Tibial artery (tissue), 4 donors: ENCODE measurements at regions not wholly inside any gene's neighbourhood (a gene's known extent, or its start where the extent isn't known, plus 50 kb on each side); places are given as distances from the start of the nearest gene placed in this dataset.

Experiments used
- DNase-seq, 2 donors: peaks; one replicate each; pipeline ENCODE4 v3.0.0-alpha.2; 2019
- H3K27ac ChIP-seq, 2 donors: fragments of 200-600 bp; sonication (generic) in 1 of 2; 1 replicate in 1 of 2; 2 replicates in 1 of 2; pipeline ENCODE4 v1.5.1; 2018 to 2019; ENCODE audit warnings: mild to moderate bottlenecking in 1 of 2
- H3K27me3 ChIP-seq, 2 donors: fragments of 200-600 bp; sonication (generic) in 1 of 2; one replicate each; pipeline versions ENCODE4 v1.5.1 to v1.6.0; 2016 to 2019
- H3K36me3 ChIP-seq, 3 donors: fragments of 200-600 bp; sonication (generic) in 2 of 3; one replicate each; pipeline ENCODE4 v1.5.1; 2016 to 2019; ENCODE audit warnings: mild to moderate bottlenecking in 2 of 3
- H3K4me1 ChIP-seq, 4 donors: fragments of 200-600 bp; sonication (generic) in 2 of 4; 1 replicate in 3 of 4; 2 replicates in 1 of 4; pipeline ENCODE4 v1.5.1; 2016 to 2019
- H3K4me3 ChIP-seq, 2 donors: fragments of 200-600 bp; sonication (generic) in 1 of 2; 1 replicate in 1 of 2; 2 replicates in 1 of 2; pipeline ENCODE4 v1.5.1; 2018 to 2019; ENCODE audit warnings: mild to moderate bottlenecking in 2 of 2
- H3K9me3 ChIP-seq, 3 donors: fragments of 200-600 bp; sonication (generic) in 1 of 3; one replicate each; pipeline ENCODE4 v1.5.1; 2016 to 2019
- CTCF ChIP-seq, 2 experiments: fragments of 200-600 bp in 1 of 2; fragments of 450-650 bp in 1 of 2; IDR thresholded peaks; one replicate each; pipeline ENCODE4 v1.5.1; 2017 to 2019; ENCODE audit warnings: antibody characterized with exemption in 2 of 2, mild to moderate bottlenecking in 1 of 2, moderate library complexity in 1 of 2
- intact Hi-C: fragments of 100-400 bp; cut with DNase I; formaldehyde crosslinking; loops from one replicate; pipeline ENCODE4 v1.15.0; 2023; ENCODE audit warnings: low total_unique reads

- intact Hi-C loops: no loop called here
- no peak overlapping the region for H3K27ac ChIP-seq
- no peak overlapping the region for H3K4me3 ChIP-seq
- TF ChIP-seq CTCF (IDR thresholded peaks at IDR 0.05): no peak
- DNase-seq: no peak
- H3K4me1 ChIP-seq: no peaks in the 10 kb centered on the region
- no peaks in the 10 kb centered on the region for H3K27me3 ChIP-seq
- H3K9me3 ChIP-seq: no peaks in the 10 kb centered on the region
- no peaks in the 10 kb centered on the region for H3K36me3 ChIP-seq
These were observed 572.6 kb downstream of the SLC16A7 start for GRCh38 chr12:60168441-60168840.

GRCh38 chr12:60169904-60170303, 574.1 kb downstream of the SLC16A7 start:
- no peak for TF ChIP-seq CTCF (IDR thresholded peaks at IDR 0.05)
- H3K27ac ChIP-seq: no peak overlapping the region
- intact Hi-C loops: no loop called here
- DNase-seq: no peak
- no peak overlapping the region for H3K4me3 ChIP-seq
- no peaks in the 10 kb centered on the region for H3K9me3 ChIP-seq
- H3K27me3 ChIP-seq: no peaks in the 10 kb centered on the region
- no peaks in the 10 kb centered on the region for H3K36me3 ChIP-seq
- peaks cover 0 to 7% (median 0%) of the 10 kb centered on the region in 4 donors for H3K4me1 ChIP-seq

- intact Hi-C loops: no loop called here
- H3K9me3 ChIP-seq: no peaks in the 10 kb centered on the region
- TF ChIP-seq CTCF (IDR thresholded peaks at IDR 0.05): no peak
- no peak for DNase-seq
- H3K27ac ChIP-seq: no peak overlapping the region
- H3K36me3 ChIP-seq: no peaks in the 10 kb centered on the region
- peaks cover 0 to 15% (median 0%) of the 10 kb centered on the region in 4 donors for H3K4me1 ChIP-seq
- H3K27me3 ChIP-seq: no peaks in the 10 kb centered on the region
- H3K4me3 ChIP-seq: no peak overlapping the region
These were observed 576.7 kb downstream of the SLC16A7 start for GRCh38 chr12:60172266-60173211.

- intact Hi-C loops: no loop called here
- no peaks in the 10 kb centered on the region for H3K27me3 ChIP-seq
- no peak for DNase-seq
These were observed 577.7 kb downstream of the SLC16A7 start for GRCh38 chr12:60173224-60174170.

More at GRCh38 chr12:60173224-60174170, 577.7 kb downstream of the SLC16A7 start:
- Histone ChIP-seq H3K4me3 (no peak overlapping the region), H3K27ac (no peak overlapping the region), H3K9me3 (no peaks in the 10 kb centered on the region), H3K4me1 (peaks cover 0 to 15% (median 0%) of the 10 kb centered on the region in 4 donors), H3K36me3 (no peaks in the 10 kb centered on the region)
- no peak for TF ChIP-seq CTCF (IDR thresholded peaks at IDR 0.05)
